OCI-LY7 (cell line): ENCODE measurements at regions not wholly inside any gene's neighbourhood (a gene's known extent, or its start where the extent isn't known, plus 50 kb on each side); places are given as distances from the start of the nearest gene placed in this dataset.

Experiments
- BruUV-seq: library from RNA; stranded (reverse); fragments of 400-500 nt; replicated peaks from 2 replicates; lab custom pipeline; 2021; lab: Mats Ljungman, UMichigan
- CTCF ChIA-PET: fragments of 300-600 bp; sonication (Branson Sonifier 250); formaldehyde crosslinking; loops from one replicate; lab custom pipeline; 2022; ENCODE audit warnings: antibody characterized with exemption; ENCODE audit not compliant: unreplicated experiment; lab: Charles Lee
- POLR2A ChIA-PET: fragments of 300-600 bp; sonication (Branson Sonifier 250); formaldehyde crosslinking; loops from one replicate; lab custom pipeline; 2022; ENCODE audit warnings: antibody characterized with exemption; lab: Charles Lee
- DNase-seq: peaks from one replicate; pipeline ENCODE4 v3.0.0-alpha.2; 2015; ENCODE audit warnings: low spot score
- H2AFZ ChIP-seq: fragments of 200-600 bp; sonication (generic), shearing (Covaris generic); 2 replicates; pipeline ENCODE4 v1.6.1; 2014; ENCODE audit warnings: mild to moderate bottlenecking, antibody characterized with exemption, low read length, moderate library complexity
- H3K27ac ChIP-seq: fragments of 200-600 bp; sonication (generic); 2 replicates; pipeline ENCODE4 v1.5.1; 2014; ENCODE audit warnings: mixed run types, low read depth, mild to moderate bottlenecking, moderate library complexity, low read length, inconsistent platforms; ENCODE audit not compliant: poor library complexity, severe bottlenecking
- H3K36me3 ChIP-seq: fragments of 200-600 bp; sonication (generic); 2 replicates; pipeline ENCODE4 v1.6.1; 2014; ENCODE audit warnings: mild to moderate bottlenecking, antibody characterized with exemption, low read length, moderate library complexity, mixed read lengths; ENCODE audit not compliant: insufficient read depth
- H3K4me1 ChIP-seq: fragments of 200-600 bp; sonication (generic); 2 replicates; pipeline ENCODE4 v1.5.1; 2014; ENCODE audit warnings: mild to moderate bottlenecking, low read length; ENCODE audit not compliant: insufficient read depth, poor library complexity, severe bottlenecking
- H3K4me2 ChIP-seq: fragments of 200-600 bp; sonication (generic); 2 replicates; pipeline ENCODE4 v1.6.1; 2014; ENCODE audit warnings: mild to moderate bottlenecking, low read length
- H3K4me3 ChIP-seq: fragments of 200-600 bp; sonication (generic); 2 replicates; pipeline ENCODE4 v1.5.1; 2014; ENCODE audit warnings: mild to moderate bottlenecking, low read depth, low read length; ENCODE audit not compliant: poor library complexity, severe bottlenecking
- H3K79me2 ChIP-seq: fragments of 200-600 bp; sonication (generic); 2 replicates; pipeline ENCODE4 v1.6.1; 2016; ENCODE audit warnings: low read depth, mild to moderate bottlenecking, low read length, moderate library complexity, mixed read lengths; ENCODE audit not compliant: insufficient read depth
- H3K9me2 ChIP-seq: fragments of 200-600 bp; sonication (generic); 2 replicates; pipeline ENCODE4 v1.6.1; 2016; ENCODE audit warnings: mild to moderate bottlenecking, low read length, mixed read lengths; ENCODE audit not compliant: insufficient read depth
- H3K9me3 ChIP-seq: fragments of 200-600 bp; sonication (generic); 2 replicates; pipeline ENCODE4 v1.6.1; 2014; ENCODE audit warnings: mild to moderate bottlenecking, mixed run types, low read length, mixed read lengths
- H4K20me1 ChIP-seq: fragments of 200-600 bp; sonication (generic); 2 replicates; pipeline ENCODE4 v1.6.1; 2014; ENCODE audit warnings: mild to moderate bottlenecking, antibody characterized with exemption, low read length, moderate library complexity, mixed read lengths; ENCODE audit not compliant: insufficient read depth
- EZH2phosphoT487 ChIP-seq: fragments of 200-600 bp; sonication (generic); IDR thresholded peaks from 2 replicates; pipeline ENCODE4 v1.6.1; 2018; ENCODE audit warnings: low read depth, borderline replicate concordance, mild to moderate bottlenecking, mixed run types, antibody characterized with exemption, low read length, moderate library complexity, mixed read lengths
- intact Hi-C: fragments of 100-400 bp; cut with micrococcal nuclease; formaldehyde crosslinking; loops from one replicate; pipeline ENCODE4 v1.10.0; 2022; ENCODE audit not compliant: unreplicated experiment
- TF ChIP-seq, protein P1 (sequence below): fragments of 200-600 bp; sonication (generic); conservative IDR thresholded peaks from 2 replicates; pipeline ENCODE4 v1.5.1; 2014; ENCODE audit warnings: mild to moderate bottlenecking, antibody characterized with exemption, low read length, moderate library complexity, mixed read lengths

GRCh38 chr10:55062349-55062748 is 261.3 kb upstream of the PCDH15 start:
- TF ChIP-seq, protein P1, sequence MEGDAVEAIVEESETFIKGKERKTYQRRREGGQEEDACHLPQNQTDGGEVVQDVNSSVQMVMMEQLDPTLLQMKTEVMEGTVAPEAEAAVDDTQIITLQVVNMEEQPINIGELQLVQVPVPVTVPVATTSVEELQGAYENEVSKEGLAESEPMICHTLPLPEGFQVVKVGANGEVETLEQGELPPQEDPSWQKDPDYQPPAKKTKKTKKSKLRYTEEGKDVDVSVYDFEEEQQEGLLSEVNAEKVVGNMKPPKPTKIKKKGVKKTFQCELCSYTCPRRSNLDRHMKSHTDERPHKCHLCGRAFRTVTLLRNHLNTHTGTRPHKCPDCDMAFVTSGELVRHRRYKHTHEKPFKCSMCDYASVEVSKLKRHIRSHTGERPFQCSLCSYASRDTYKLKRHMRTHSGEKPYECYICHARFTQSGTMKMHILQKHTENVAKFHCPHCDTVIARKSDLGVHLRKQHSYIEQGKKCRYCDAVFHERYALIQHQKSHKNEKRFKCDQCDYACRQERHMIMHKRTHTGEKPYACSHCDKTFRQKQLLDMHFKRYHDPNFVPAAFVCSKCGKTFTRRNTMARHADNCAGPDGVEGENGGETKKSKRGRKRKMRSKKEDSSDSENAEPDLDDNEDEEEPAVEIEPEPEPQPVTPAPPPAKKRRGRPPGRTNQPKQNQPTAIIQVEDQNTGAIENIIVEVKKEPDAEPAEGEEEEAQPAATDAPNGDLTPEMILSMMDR = no peak
- no peak for TF ChIP-seq EZH2phosphoT487
- Histone ChIP-seq H3K9me2 (no peaks in the 10 kb centered on the region), H3K4me3 (no peak overlapping the region), H3K4me1 (no peaks in the 10 kb centered on the region), H4K20me1 (no peaks in the 10 kb centered on the region), H3K27ac (no peak overlapping the region), H3K9me3 (no peaks in the 10 kb centered on the region), H3K79me2 (no peaks in the 10 kb centered on the region), H3K4me2 (no peak overlapping the region), H2AFZ (no peak overlapping the region), H3K36me3 (no peaks in the 10 kb centered on the region)
- CTCF ChIA-PET = no interaction called here
- DNase-seq = no peak
- BruUV-seq = no TSS peak
- intact Hi-C loops = no loop called here
- POLR2A ChIA-PET = no interaction called here

GRCh38 chr10:55058800-55059199 is 257.8 kb upstream of the PCDH15 start:
- no peaks in the 10 kb centered on the region for H3K9me3 ChIP-seq
- ChIA-PET CTCF (no interaction called here), POLR2A (no interaction called here)
- H3K27ac ChIP-seq = no peak overlapping the region
- H2AFZ ChIP-seq = no peak overlapping the region
- TF ChIP-seq, protein P1 = no peak
- no peak for TF ChIP-seq EZH2phosphoT487
- no peak for DNase-seq
- no peaks in the 10 kb centered on the region for H3K79me2 ChIP-seq
- intact Hi-C loops = no loop called here
- no peaks in the 10 kb centered on the region for H3K9me2 ChIP-seq
- H4K20me1 ChIP-seq = no peaks in the 10 kb centered on the region
- H3K4me1 ChIP-seq = no peaks in the 10 kb centered on the region
- no peaks in the 10 kb centered on the region for H3K36me3 ChIP-seq
- BruUV-seq = no TSS peak
- no peak overlapping the region for H3K4me3 ChIP-seq
- H3K4me2 ChIP-seq = no peak overlapping the region

DNA sequence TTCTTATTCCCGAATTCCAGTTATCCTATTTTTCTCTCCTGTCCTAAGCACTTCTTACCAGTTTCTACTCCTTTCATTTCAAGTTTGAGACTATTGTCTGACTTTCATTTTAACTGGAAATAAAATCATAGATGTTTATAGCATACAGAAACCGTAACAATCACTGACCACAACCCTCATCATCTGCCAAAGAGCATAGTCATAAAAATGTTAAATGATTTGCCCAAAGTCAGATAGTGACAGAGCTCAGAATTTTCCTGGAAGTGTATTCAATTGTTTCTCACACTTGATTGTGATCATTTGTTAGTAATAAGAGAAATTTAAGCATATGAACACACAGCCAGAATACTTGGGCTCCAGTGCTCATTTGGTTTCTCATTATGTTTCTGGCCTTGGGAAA is 250.5 kb upstream of the PCDH15 start:
- POLR2A ChIA-PET = no interaction called here
- no TSS peak for BruUV-seq

More for the DNA sequence above, 250.5 kb upstream of the PCDH15 start:
- H3K36me3 ChIP-seq = no peaks in the 10 kb centered on the region
- H3K27ac ChIP-seq = no peak overlapping the region
- CTCF ChIA-PET = no interaction called here
- no peak overlapping the region for H2AFZ ChIP-seq
- H3K4me3 ChIP-seq = no peak overlapping the region
- H3K79me2 ChIP-seq = no peaks in the 10 kb centered on the region
- intact Hi-C loops = no loop called here
- no peaks in the 10 kb centered on the region for H3K4me1 ChIP-seq
- H4K20me1 ChIP-seq = no peaks in the 10 kb centered on the region
- no peaks in the 10 kb centered on the region for H3K9me2 ChIP-seq
- TF ChIP-seq, protein P1 = no peak
- TF ChIP-seq EZH2phosphoT487 = no peak
- no peaks in the 10 kb centered on the region for H3K9me3 ChIP-seq
- DNase-seq = no peak
- H3K4me2 ChIP-seq = no peak overlapping the region
